HFFc6 (cell line): ENCODE measurements at regions not wholly inside any gene's neighbourhood (a gene's known extent, or its start where the extent isn't known, plus 50 kb on each side); places are given as distances from the start of the nearest gene placed in this dataset.

Experiments
- DNase-seq: peaks from one replicate; pipeline ENCODE4 v3.0.0-alpha.2; 2018
- H3K27ac Mint-ChIP-seq: 2 replicates; pipeline ENCODE4 v1.8.0; 2020; ENCODE audit warnings: mild to moderate bottlenecking, mixed read lengths
- H3K27me3 Mint-ChIP-seq: 2 replicates; pipeline ENCODE4 v1.8.0; 2021; ENCODE audit warnings: mild to moderate bottlenecking, moderate library complexity, mixed read lengths; ENCODE audit not compliant: insufficient read depth
- H3K36me3 Mint-ChIP-seq: 2 replicates; pipeline ENCODE4 v1.8.0; 2021; ENCODE audit warnings: low read depth, mixed read lengths
- H3K4me1 Mint-ChIP-seq: 2 replicates; pipeline ENCODE4 v1.8.0; 2020; ENCODE audit warnings: low read depth, mixed read lengths
- H3K4me3 Mint-ChIP-seq: 2 replicates; pipeline ENCODE4 v1.8.0; 2020; ENCODE audit warnings: mild to moderate bottlenecking, moderate library complexity, mixed read lengths
- H3K9me3 Mint-ChIP-seq: 2 replicates; pipeline ENCODE4 v1.8.0; 2020; ENCODE audit warnings: mild to moderate bottlenecking, mixed read lengths
- TF ChIP-seq, protein P1 (sequence below): fragments of 200-600 bp; sonication (generic); IDR thresholded peaks from 2 replicates; pipeline ENCODE4 v1.5.0; 2021; ENCODE audit warnings: antibody characterized with exemption, mild to moderate bottlenecking

DNA sequence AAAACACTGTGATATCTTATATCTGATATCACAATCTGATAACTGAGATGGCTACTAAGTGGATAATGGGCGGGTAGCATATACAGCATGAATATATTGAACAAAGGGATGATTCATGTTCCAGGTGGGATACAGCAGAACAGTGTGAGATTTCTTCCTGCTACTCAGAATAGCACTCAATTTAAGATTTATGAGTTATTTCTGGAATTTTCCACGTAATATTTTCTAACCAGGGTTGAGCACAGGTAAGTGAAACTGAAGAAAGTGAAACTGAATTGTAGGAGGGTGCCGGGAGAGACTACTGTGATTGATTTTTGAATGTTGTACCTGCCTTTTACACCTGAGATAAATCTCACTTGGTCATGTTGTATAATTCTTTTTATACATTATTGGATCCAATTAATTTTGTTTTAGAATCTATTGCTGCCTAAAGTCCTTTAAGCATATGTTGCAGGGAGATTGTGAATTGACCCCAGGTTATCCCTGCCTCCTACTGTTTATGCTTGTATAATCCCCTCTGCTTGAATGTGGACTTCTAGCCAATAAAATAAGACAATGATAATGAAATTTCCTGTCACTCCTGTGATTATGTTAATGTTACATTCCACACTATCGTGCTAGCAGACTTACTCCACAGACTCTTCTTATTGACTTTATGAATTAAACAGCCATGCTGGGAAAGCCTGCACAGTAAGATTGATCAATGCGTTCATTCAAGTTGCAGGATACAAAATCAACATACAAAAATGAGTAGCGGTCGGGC lies 67.6 kb upstream of the RBBP8 start:
- no peak overlapping the region for H3K4me3 Mint-ChIP-seq
- H3K27ac Mint-ChIP-seq: no peak overlapping the region
- no peak for DNase-seq
- no peaks in the 10 kb centered on the region for H3K4me1 Mint-ChIP-seq
- H3K27me3 Mint-ChIP-seq: peaks cover 10% of the 10 kb centered on the region
- no peaks in the 10 kb centered on the region for H3K9me3 Mint-ChIP-seq
- TF ChIP-seq, protein P1, sequence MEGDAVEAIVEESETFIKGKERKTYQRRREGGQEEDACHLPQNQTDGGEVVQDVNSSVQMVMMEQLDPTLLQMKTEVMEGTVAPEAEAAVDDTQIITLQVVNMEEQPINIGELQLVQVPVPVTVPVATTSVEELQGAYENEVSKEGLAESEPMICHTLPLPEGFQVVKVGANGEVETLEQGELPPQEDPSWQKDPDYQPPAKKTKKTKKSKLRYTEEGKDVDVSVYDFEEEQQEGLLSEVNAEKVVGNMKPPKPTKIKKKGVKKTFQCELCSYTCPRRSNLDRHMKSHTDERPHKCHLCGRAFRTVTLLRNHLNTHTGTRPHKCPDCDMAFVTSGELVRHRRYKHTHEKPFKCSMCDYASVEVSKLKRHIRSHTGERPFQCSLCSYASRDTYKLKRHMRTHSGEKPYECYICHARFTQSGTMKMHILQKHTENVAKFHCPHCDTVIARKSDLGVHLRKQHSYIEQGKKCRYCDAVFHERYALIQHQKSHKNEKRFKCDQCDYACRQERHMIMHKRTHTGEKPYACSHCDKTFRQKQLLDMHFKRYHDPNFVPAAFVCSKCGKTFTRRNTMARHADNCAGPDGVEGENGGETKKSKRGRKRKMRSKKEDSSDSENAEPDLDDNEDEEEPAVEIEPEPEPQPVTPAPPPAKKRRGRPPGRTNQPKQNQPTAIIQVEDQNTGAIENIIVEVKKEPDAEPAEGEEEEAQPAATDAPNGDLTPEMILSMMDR: no peak
- no peaks in the 10 kb centered on the region for H3K36me3 Mint-ChIP-seq

DNA sequence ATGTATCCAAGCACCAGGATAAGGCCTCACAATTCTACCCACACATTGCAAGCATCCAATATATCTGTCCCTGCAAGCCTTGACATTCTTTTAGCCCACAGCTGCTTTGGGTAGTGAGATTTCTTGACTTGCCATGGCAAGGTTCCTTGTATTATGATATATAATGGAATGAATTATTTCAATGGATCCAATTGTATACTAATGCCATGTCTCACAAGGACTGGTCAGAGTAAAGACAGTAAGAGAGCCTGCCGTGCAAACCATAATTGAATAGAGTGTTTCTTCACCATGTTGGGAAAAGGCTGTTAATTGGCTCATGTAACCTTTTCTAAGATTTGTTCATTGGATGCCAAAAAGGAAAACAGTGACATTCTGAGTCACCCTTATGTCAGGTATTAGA lies 64.3 kb upstream of the RBBP8 start:
- Mint-ChIP-seq H3K27me3 (peaks cover 4% of the 10 kb centered on the region), H3K36me3 (no peaks in the 10 kb centered on the region), H3K4me1 (no peaks in the 10 kb centered on the region), H3K9me3 (no peaks in the 10 kb centered on the region), H3K4me3 (no peak overlapping the region), H3K27ac (no peak overlapping the region)
- DNase-seq: no peak
- TF ChIP-seq, protein P1: no peak

DNA sequence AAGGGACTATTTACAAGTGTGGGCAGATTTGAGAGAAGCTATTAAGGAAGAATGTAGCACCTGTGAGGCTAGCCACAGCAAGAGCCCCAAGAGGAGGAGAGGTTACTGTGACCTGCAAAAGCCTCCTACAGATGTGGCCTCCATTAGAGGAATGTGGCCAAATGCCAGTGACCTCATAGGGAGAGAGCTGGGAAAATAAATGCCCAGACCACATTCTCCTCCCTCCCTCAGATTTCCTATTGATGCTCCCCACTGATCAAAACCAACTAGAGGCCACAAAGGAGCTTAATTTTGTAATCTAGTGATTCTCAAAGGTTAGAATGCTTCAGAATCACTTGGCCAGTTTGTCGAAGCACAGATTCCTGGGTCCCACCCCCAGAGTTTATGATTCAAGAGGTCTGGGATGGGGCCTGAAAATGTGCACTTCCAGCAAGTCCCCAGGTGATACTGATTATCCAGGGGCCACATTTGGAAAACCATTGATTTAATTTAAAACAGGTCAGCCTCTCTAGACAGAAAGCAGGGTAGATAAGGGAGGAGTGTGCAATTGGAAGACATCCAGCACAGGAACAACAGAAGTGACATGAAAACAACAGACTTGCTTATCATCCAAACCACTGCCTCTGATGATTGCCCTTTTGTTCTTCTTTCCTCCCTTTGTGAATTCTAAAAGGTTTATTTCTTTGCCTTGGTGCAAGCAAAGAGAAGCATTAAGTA lies 61.2 kb upstream of the RBBP8 start:
- no peak overlapping the region for H3K4me3 Mint-ChIP-seq
- H3K36me3 Mint-ChIP-seq: no peaks in the 10 kb centered on the region
- H3K4me1 Mint-ChIP-seq: no peaks in the 10 kb centered on the region
- no peak for DNase-seq
- no peaks in the 10 kb centered on the region for H3K9me3 Mint-ChIP-seq
- TF ChIP-seq, protein P1: no peak
- H3K27me3 Mint-ChIP-seq: peaks cover 4% of the 10 kb centered on the region
- H3K27ac Mint-ChIP-seq: no peak overlapping the region

DNA sequence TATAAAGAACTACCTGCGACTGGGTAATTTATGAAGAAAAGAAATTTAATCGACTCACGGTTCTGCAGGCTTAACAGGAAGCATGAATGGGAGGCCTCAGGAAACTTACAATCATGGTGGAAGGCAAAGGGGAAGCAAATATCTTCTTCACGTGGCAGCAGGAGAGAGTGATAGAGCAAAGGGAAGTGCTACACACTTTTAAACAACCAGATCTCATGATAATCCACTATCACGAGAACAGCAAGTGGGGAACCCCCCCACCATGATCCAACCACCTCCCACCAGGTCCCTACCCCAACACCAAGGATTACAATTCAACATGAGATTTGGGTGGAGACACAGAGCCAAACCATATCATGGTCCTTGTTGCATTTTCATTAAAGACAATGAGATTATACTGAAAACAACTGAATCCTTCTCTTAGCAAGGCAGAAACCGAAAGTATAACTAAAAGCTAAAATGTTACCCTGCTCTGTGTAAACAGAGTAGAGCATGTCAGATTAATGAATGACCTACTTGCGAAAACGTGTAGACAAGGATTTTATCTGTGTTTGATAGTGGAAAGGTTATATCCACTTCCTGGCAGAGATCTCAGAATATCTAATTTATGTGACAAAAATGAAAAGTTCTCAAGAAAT lies 60.1 kb upstream of the RBBP8 start:
- TF ChIP-seq, protein P1: no peak
- Mint-ChIP-seq H3K27me3 (peaks cover 7% of the 10 kb centered on the region), H3K4me1 (no peaks in the 10 kb centered on the region), H3K4me3 (peak overlapping the region; percentile 25; the same call in 1 of the 2 replicates), H3K36me3 (no peaks in the 10 kb centered on the region), H3K9me3 (no peaks in the 10 kb centered on the region), H3K27ac (no peak overlapping the region)
- DNase-seq: no peak

DNA sequence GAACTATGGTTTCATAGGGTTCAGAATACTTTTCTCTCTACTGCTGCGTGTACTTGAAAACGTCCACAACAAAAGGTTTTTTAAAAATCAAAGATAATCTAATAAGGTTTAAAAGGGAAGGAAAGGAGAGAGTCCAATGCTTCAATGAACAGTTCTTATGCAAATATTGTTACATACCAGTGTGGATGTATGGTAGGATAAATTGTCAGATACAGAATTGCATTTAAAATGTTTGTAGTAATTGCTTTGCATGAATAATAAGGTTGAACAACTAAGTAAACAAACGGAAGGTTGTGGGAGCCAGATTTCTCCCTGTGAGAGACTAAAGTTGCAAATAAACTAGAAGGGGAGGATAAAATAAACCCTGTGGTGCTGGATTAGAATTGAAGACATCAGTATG lies 53.8 kb upstream of the RBBP8 start:
- TF ChIP-seq, protein P1: no peak
- no peaks in the 10 kb centered on the region for H3K9me3 Mint-ChIP-seq
- H3K4me3 Mint-ChIP-seq: no peak overlapping the region
- no peaks in the 10 kb centered on the region for H3K36me3 Mint-ChIP-seq
- H3K27me3 Mint-ChIP-seq: peaks cover 13% of the 10 kb centered on the region; the same call in 1 of the 2 replicates
- H3K27ac Mint-ChIP-seq: no peak overlapping the region
- DNase-seq: no peak
- no peaks in the 10 kb centered on the region for H3K4me1 Mint-ChIP-seq
